Neuron (in vitro differentiated cells): ENCODE measurements at regions not wholly inside any gene's neighbourhood (a gene's known extent, or its start where the extent isn't known, plus 50 kb on each side); places are given as distances from the start of the nearest gene placed in this dataset.

Source experiments
- H2AFZ ChIP-seq: one replicate; pipeline ENCODE4 v1.6.1; 2013; ENCODE audit warnings: low read depth, mild to moderate bottlenecking, inconsistent platforms, low read length, moderate library complexity
- H3K27me3 ChIP-seq: one replicate; pipeline ENCODE4 v1.6.1; 2013; ENCODE audit warnings: low read length; ENCODE audit not compliant: insufficient read depth
- H3K36me3 ChIP-seq: one replicate; pipeline ENCODE4 v1.6.1; 2013; ENCODE audit warnings: low read length; ENCODE audit not compliant: insufficient read depth
- H3K4me1 ChIP-seq: one replicate; pipeline ENCODE4 v1.6.1; 2013; ENCODE audit warnings: low read length; ENCODE audit not compliant: insufficient read depth
- H3K4me3 ChIP-seq: 2 replicates; pipeline ENCODE4 v1.5.1; 2013; ENCODE audit warnings: mild to moderate bottlenecking, low read length, moderate library complexity
- H3K9me3 ChIP-seq: one replicate; pipeline ENCODE4 v1.6.1; 2013; ENCODE audit warnings: low read length

GRCh38 chr9:90092508-90092907 lies 487.7 kb downstream of the GADD45G start:
- Histone ChIP-seq H3K9me3 (no peaks in the 10 kb centered on the region), H3K36me3 (no peaks in the 10 kb centered on the region), H2AFZ (no peak overlapping the region), H3K4me3 (no peak overlapping the region), H3K4me1 (no peaks in the 10 kb centered on the region), H3K27me3 (peaks cover 13% of the 10 kb centered on the region)

GRCh38 chr9:90095682-90096081 lies 490.9 kb downstream of the GADD45G start:
- Histone ChIP-seq H2AFZ (no peak overlapping the region), H3K4me3 (no peak overlapping the region), H3K9me3 (no peaks in the 10 kb centered on the region), H3K27me3 (peaks cover 19% of the 10 kb centered on the region), H3K36me3 (no peaks in the 10 kb centered on the region), H3K4me1 (no peaks in the 10 kb centered on the region)

GRCh38 chr9:90097237-90097636 lies 492.4 kb downstream of the GADD45G start:
- Histone ChIP-seq H3K36me3 (no peaks in the 10 kb centered on the region), H3K4me3 (no peak overlapping the region), H2AFZ (no peak overlapping the region), H3K9me3 (no peaks in the 10 kb centered on the region), H3K4me1 (no peaks in the 10 kb centered on the region), H3K27me3 (peaks cover 18% of the 10 kb centered on the region)

- Histone ChIP-seq H3K4me3 (no peak overlapping the region), H3K27me3 (peaks cover 17% of the 10 kb centered on the region), H2AFZ (no peak overlapping the region), H3K36me3 (no peaks in the 10 kb centered on the region), H3K9me3 (no peaks in the 10 kb centered on the region), H3K4me1 (no peaks in the 10 kb centered on the region)
Measured at GRCh38 chr9:90098408-90098807, 493.6 kb downstream of the GADD45G start.

GRCh38 chr9:90099262-90099963 lies 494.6 kb downstream of the GADD45G start:
- Histone ChIP-seq H3K36me3 (no peaks in the 10 kb centered on the region), H3K4me3 (no peak overlapping the region), H3K27me3 (peaks cover 17% of the 10 kb centered on the region), H2AFZ (no peak overlapping the region), H3K9me3 (no peaks in the 10 kb centered on the region), H3K4me1 (no peaks in the 10 kb centered on the region)

GRCh38 chr9:90100014-90100413 lies 495.2 kb downstream of the GADD45G start:
- Histone ChIP-seq H2AFZ (no peak overlapping the region), H3K4me3 (no peak overlapping the region)

GRCh38 chr9:90102292-90102901 lies 497.6 kb downstream of the GADD45G start:
- Histone ChIP-seq H3K27me3 (peaks cover 6% of the 10 kb centered on the region), H3K36me3 (no peaks in the 10 kb centered on the region), H3K9me3 (no peaks in the 10 kb centered on the region), H3K4me3 (no peak overlapping the region), H3K4me1 (no peaks in the 10 kb centered on the region), H2AFZ (no peak overlapping the region)

More at GRCh38 chr9:90100014-90100413, 495.2 kb downstream of the GADD45G start:
- Histone ChIP-seq H3K27me3 (peaks cover 14% of the 10 kb centered on the region), H3K4me1 (no peaks in the 10 kb centered on the region), H3K9me3 (no peaks in the 10 kb centered on the region), H3K36me3 (no peaks in the 10 kb centered on the region)

GRCh38 chr9:90103771-90104170 lies 499.0 kb downstream of the GADD45G start:
- H3K4me1 ChIP-seq: no peaks in the 10 kb centered on the region
- no peaks in the 10 kb centered on the region for H3K9me3 ChIP-seq
- no peaks in the 10 kb centered on the region for H3K36me3 ChIP-seq
- H2AFZ ChIP-seq: no peak overlapping the region
- H3K4me3 ChIP-seq: no peak overlapping the region
- H3K27me3 ChIP-seq: peaks cover 10% of the 10 kb centered on the region

- no peaks in the 10 kb centered on the region for H3K36me3 ChIP-seq
- peaks cover 4% of the 10 kb centered on the region for H3K27me3 ChIP-seq
- H3K4me1 ChIP-seq: no peaks in the 10 kb centered on the region
- no peak overlapping the region for H2AFZ ChIP-seq
- no peak overlapping the region for H3K4me3 ChIP-seq
- H3K9me3 ChIP-seq: no peaks in the 10 kb centered on the region
Measured at GRCh38 chr9:90105773-90106172, 501.0 kb downstream of the GADD45G start.

GRCh38 chr9:90107040-90107725 lies 502.4 kb downstream of the GADD45G start:
- Histone ChIP-seq H3K4me3 (no peak overlapping the region), H3K4me1 (no peaks in the 10 kb centered on the region), H3K9me3 (no peaks in the 10 kb centered on the region), H3K36me3 (no peaks in the 10 kb centered on the region), H3K27me3 (peaks cover 4% of the 10 kb centered on the region), H2AFZ (no peak overlapping the region)

- Histone ChIP-seq H3K27me3 (peaks cover 4% of the 10 kb centered on the region), H2AFZ (no peak overlapping the region), H3K36me3 (no peaks in the 10 kb centered on the region), H3K4me1 (no peaks in the 10 kb centered on the region), H3K4me3 (no peak overlapping the region), H3K9me3 (no peaks in the 10 kb centered on the region)
Measured at GRCh38 chr9:90107726-90108655, 503.2 kb downstream of the GADD45G start.

GRCh38 chr9:90112788-90113187 lies 508.0 kb downstream of the GADD45G start:
- Histone ChIP-seq H3K4me1 (no peaks in the 10 kb centered on the region), H3K4me3 (no peak overlapping the region), H2AFZ (no peak overlapping the region), H3K36me3 (no peaks in the 10 kb centered on the region), H3K27me3 (peaks cover 3% of the 10 kb centered on the region), H3K9me3 (no peaks in the 10 kb centered on the region)
